ENCODE measurements at regions not wholly inside any gene's neighbourhood (a gene's known extent, or its start where the extent isn't known, plus 50 kb on each side); places are given as distances from the start of the nearest gene placed in this dataset.

DNA sequence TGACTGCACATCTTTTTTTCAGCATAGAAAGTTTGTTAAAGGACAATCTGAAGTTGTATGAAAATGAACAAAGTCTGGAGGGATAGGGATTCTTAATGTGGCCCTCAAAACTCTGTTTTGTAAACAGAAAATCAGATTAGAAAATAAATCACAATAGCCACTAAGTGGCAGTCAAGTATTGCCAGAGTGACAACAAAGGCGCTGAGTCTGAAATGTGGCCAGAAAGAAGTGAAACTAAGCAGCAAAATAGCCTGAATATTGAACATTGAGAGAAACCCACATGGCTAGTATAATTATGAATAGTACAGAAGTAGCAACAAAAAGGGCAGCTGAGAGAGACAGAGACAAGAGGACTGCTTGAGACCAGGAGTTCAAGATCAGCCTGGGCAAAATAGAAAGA, 81.1 kb upstream of the CT45A1 start:
- Histone ChIP-seq H3K27ac (ENCODE audit: low read depth, low read length) (no peak overlapping the region), H3K27me3 (ENCODE audit: insufficient read depth, low read length) (no peaks in the 10 kb centered on the region), H3K9me3 (ENCODE audit: control insufficient read depth in 1 of 2, low read length in 2 of 2) (no peaks in the 10 kb centered on the region), H3K4me1 (ENCODE audit: insufficient read depth, low read length) (no peaks in the 10 kb centered on the region), H3K4me3 (ENCODE audit: low read length in 2 of 2) (no peak overlapping the region), H3K36me3 (ENCODE audit: insufficient read depth, low read length) (no peaks in the 10 kb centered on the region)
- no peak overlapping the region for H3K27ac Mint-ChIP-seq
- CTCF ChIA-PET (ENCODE audit: partially characterized antibody): no interaction called here
- H3K36me3 Mint-ChIP-seq: no peaks in the 10 kb centered on the region
- no peaks in the 10 kb centered on the region for H3K9me3 Mint-ChIP-seq
- H3K4me1 Mint-ChIP-seq: no peaks in the 10 kb centered on the region
- no peak overlapping the region for H3K4me3 Mint-ChIP-seq
- no peak for DNase-seq
- intact Hi-C loops (cut with micrococcal nuclease): no loop called here
- H3K27me3 Mint-ChIP-seq: peaks cover 0 to 2% of the 10 kb centered on the region in 2 donors
- POLR2A ChIA-PET (ENCODE audit: partially characterized antibody): no interaction called here

DNA sequence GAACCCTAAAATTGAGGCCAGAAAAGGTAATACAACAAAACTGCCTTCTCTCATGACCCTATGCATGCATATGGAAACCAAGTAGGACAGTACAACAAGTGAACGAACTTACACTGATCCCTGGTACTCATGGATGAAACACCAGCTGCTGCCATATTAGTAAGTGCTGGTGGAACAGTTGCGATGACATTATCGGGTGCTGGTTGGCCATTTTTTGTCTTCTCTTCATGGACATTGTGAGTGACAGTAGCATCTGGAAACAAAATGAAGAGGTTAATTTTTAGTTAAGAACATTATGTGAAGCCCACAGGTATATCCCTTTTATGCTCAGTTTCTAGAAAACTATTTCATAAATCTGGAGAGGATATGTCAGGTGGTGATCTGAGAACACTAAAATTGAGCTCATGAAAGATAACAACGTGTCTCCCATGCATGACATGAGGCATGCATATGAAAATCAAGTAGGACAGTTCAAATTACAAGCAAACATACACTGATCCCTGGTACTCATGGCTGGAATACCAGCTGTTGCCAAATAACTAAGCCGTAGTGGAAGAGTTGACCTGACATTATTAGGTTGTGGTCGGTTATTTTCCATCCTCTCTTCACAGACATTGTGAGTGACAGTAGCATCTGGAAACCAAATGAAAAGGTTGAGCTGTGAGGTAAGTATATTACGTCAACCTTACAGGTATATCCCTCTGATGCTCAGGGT, 74.2 kb upstream of the CT45A1 start:
- H3K9me3 Mint-ChIP-seq: no peaks in the 10 kb centered on the region
- no peaks in the 10 kb centered on the region for H3K36me3 Mint-ChIP-seq
- no peaks in the 10 kb centered on the region for H3K36me3 ChIP-seq (ENCODE audit: insufficient read depth, low read length)
- intact Hi-C loops (cut with micrococcal nuclease): no loop called here
- H3K9me3 ChIP-seq (ENCODE audit: control insufficient read depth in 1 of 2, low read length in 2 of 2): no peaks in the 10 kb centered on the region
- no peaks in the 10 kb centered on the region for H3K4me1 Mint-ChIP-seq
- no peaks in the 10 kb centered on the region for H3K27me3 ChIP-seq (ENCODE audit: insufficient read depth, low read length)
- H3K4me3 Mint-ChIP-seq: no peak overlapping the region
- CTCF ChIA-PET (ENCODE audit: partially characterized antibody): interaction anchor here (0.9 kb wide), 1 partner anchor 9 kb away, joined by 3 read pairs; no protein-coding TSS in a partner anchor
- H3K27ac Mint-ChIP-seq: no peak overlapping the region
- POLR2A ChIA-PET (ENCODE audit: partially characterized antibody): no interaction called here
- peaks cover 0 to 5% of the 10 kb centered on the region in 2 donors for H3K27me3 Mint-ChIP-seq
- H3K4me3 ChIP-seq (ENCODE audit: low read length in 2 of 2): no peak overlapping the region
- no peaks in the 10 kb centered on the region for H3K4me1 ChIP-seq (ENCODE audit: insufficient read depth, low read length)
- H3K27ac ChIP-seq (ENCODE audit: low read depth, low read length): no peak overlapping the region
- DNase-seq: no peak

DNA sequence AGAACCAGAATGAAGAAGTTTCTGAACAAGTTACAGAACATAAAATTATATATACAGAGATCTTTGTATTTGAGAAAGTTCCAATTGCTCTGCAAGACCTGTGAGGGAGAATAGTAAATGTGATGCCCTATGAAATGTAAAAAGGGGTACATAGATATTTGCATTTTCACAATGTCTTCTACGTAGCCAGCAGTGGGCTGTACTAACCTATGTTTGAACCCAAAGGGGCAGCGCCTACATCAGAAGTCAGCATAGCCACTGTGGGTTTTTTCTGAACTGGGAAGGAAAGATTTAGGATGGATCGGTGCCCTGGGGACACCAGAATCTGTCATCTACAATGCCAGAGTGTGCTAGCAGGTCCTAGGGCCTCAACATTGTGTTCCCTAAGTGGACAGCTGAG, 69.5 kb upstream of the CT45A1 start:
- Mint-ChIP-seq H3K27me3 (peaks cover 1 to 2% of the 10 kb centered on the region in 2 donors), H3K27ac (no peak overlapping the region), H3K4me1 (no peaks in the 10 kb centered on the region), H3K9me3 (no peaks in the 10 kb centered on the region), H3K36me3 (no peaks in the 10 kb centered on the region), H3K4me3 (no peak overlapping the region)
- H3K4me3 ChIP-seq (ENCODE audit: low read length in 2 of 2): no peak overlapping the region
- no peak overlapping the region for H3K27ac ChIP-seq (ENCODE audit: low read depth, low read length)
- H3K27me3 ChIP-seq (ENCODE audit: insufficient read depth, low read length): no peaks in the 10 kb centered on the region
- ChIA-PET CTCF (ENCODE audit: partially characterized antibody) (no interaction called here), POLR2A (ENCODE audit: partially characterized antibody) (no interaction called here)
- intact Hi-C loops (cut with micrococcal nuclease): no loop called here
- H3K36me3 ChIP-seq (ENCODE audit: insufficient read depth, low read length): no peaks in the 10 kb centered on the region
- no peaks in the 10 kb centered on the region for H3K9me3 ChIP-seq (ENCODE audit: control insufficient read depth in 1 of 2, low read length in 2 of 2)
- DNase-seq: no peak
- no peaks in the 10 kb centered on the region for H3K4me1 ChIP-seq (ENCODE audit: insufficient read depth, low read length)

DNA sequence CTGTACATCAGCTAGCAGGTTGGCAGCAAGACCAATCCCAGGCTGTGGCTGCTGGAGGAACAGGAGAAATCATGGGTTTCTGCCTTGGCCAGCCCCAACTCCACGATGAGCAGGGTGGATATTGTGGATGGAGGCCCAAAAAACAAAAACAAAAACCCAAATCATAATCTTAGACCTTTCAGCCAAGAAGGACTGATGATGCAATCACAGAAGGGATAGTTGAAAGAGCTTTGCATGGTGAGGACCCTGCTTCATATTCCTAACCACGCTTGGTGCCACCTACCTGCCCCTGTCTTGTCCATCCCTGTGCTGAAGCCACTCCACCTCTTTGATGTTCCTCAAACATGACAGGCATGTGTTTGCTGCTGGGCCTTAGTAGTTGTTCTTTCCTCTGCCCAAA, 68.8 kb upstream of the CT45A1 start:
- H3K27ac ChIP-seq (ENCODE audit: low read depth, low read length): no peak overlapping the region
- Mint-ChIP-seq H3K27me3 (peaks cover 1 to 2% of the 10 kb centered on the region in 2 donors), H3K4me3 (no peak overlapping the region), H3K9me3 (no peaks in the 10 kb centered on the region), H3K4me1 (no peaks in the 10 kb centered on the region), H3K27ac (no peak overlapping the region), H3K36me3 (no peaks in the 10 kb centered on the region)
- no peak overlapping the region for H3K4me3 ChIP-seq (ENCODE audit: low read length in 2 of 2)
- H3K36me3 ChIP-seq (ENCODE audit: insufficient read depth, low read length): no peaks in the 10 kb centered on the region
- CTCF ChIA-PET (ENCODE audit: partially characterized antibody): no interaction called here
- no peaks in the 10 kb centered on the region for H3K4me1 ChIP-seq (ENCODE audit: insufficient read depth, low read length)
- no peaks in the 10 kb centered on the region for H3K27me3 ChIP-seq (ENCODE audit: insufficient read depth, low read length)
- DNase-seq: no peak
- intact Hi-C loops (cut with micrococcal nuclease): no loop called here
- POLR2A ChIA-PET (ENCODE audit: partially characterized antibody): interaction anchor here (0.5 kb wide), 1 partner anchor 471 kb away, joined by 3 read pairs; no protein-coding TSS in a partner anchor
- no peaks in the 10 kb centered on the region for H3K9me3 ChIP-seq (ENCODE audit: control insufficient read depth in 1 of 2, low read length in 2 of 2)

DNA sequence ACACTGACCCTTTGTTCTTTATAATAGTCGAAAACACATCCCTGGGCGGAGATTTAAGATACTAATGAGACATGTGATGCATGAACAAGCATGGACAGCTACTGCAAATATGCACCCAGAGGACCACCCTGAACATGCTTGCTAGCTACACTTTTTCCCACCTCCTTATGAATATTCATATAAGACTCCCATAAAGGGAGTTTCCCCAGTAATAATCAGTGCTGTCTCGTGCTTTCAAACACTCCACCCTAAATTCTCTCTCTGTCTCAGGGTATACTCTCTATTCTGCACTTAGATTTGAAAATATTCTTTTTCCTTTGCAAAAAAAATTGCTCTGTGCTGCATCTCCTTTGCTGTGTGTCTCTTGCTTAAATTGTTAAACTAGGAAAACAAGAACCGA, 64.4 kb upstream of the CT45A1 start:
- POLR2A ChIA-PET (ENCODE audit: partially characterized antibody): no interaction called here
- no peaks in the 10 kb centered on the region for H3K36me3 ChIP-seq (ENCODE audit: insufficient read depth, low read length)
- Mint-ChIP-seq H3K27ac (no peak overlapping the region), H3K36me3 (no peaks in the 10 kb centered on the region), H3K4me1 (peaks cover 0 to 2% (median 0%) of the 10 kb centered on the region in 4 donors), H3K27me3 (peaks cover 0 to 1% of the 10 kb centered on the region in 2 donors), H3K9me3 (no peaks in the 10 kb centered on the region), H3K4me3 (no peak overlapping the region)
- no peak for DNase-seq
- H3K4me3 ChIP-seq (ENCODE audit: low read length in 2 of 2): no peak overlapping the region
- no peaks in the 10 kb centered on the region for H3K27me3 ChIP-seq (ENCODE audit: insufficient read depth, low read length)
- H3K9me3 ChIP-seq (ENCODE audit: control insufficient read depth in 1 of 2, low read length in 2 of 2): no peaks in the 10 kb centered on the region
- intact Hi-C loops (cut with micrococcal nuclease): no loop called here
- CTCF ChIA-PET (ENCODE audit: partially characterized antibody): no interaction called here
- no peaks in the 10 kb centered on the region for H3K4me1 ChIP-seq (ENCODE audit: insufficient read depth, low read length)
- H3K27ac ChIP-seq (ENCODE audit: low read depth, low read length): no peak overlapping the region

DNA sequence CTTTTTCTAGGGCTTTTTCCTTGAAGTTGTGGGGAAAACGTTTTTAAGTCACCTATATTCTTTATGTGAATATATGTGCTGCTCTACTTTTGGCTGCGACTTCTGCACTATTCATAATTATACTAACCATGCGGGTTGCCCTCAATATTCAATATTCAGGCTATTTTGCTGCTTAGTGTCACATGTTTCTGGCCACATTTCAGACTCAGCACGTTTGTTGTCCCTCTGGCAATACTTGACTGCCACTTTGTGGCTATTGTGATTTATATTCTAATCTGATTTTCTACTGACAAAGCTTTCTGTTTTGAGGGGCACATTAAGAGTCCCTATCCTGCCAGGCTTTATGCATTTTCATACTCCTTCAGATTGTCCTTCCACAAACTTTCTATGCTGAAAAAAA, 63.9 kb upstream of the CT45A1 start:
- no peaks in the 10 kb centered on the region for H3K36me3 ChIP-seq (ENCODE audit: insufficient read depth, low read length)
- H3K27ac ChIP-seq (ENCODE audit: low read depth, low read length): no peak overlapping the region
- no peaks in the 10 kb centered on the region for H3K36me3 Mint-ChIP-seq
- H3K27ac Mint-ChIP-seq: no peak overlapping the region
- intact Hi-C loops (cut with micrococcal nuclease): no loop called here
- peaks cover 0 to 2% (median 0%) of the 10 kb centered on the region in 4 donors for H3K4me1 Mint-ChIP-seq
- ChIA-PET CTCF (ENCODE audit: partially characterized antibody) (no interaction called here), POLR2A (ENCODE audit: partially characterized antibody) (no interaction called here)
- no peaks in the 10 kb centered on the region for H3K9me3 Mint-ChIP-seq
- no peak overlapping the region for H3K4me3 ChIP-seq (ENCODE audit: low read length in 2 of 2)
- no peaks in the 10 kb centered on the region for H3K4me1 ChIP-seq (ENCODE audit: insufficient read depth, low read length)
- no peak for DNase-seq
- H3K4me3 Mint-ChIP-seq: no peak overlapping the region
- H3K9me3 ChIP-seq (ENCODE audit: control insufficient read depth in 1 of 2, low read length in 2 of 2): no peaks in the 10 kb centered on the region
- no peaks in the 10 kb centered on the region for H3K27me3 ChIP-seq (ENCODE audit: insufficient read depth, low read length)
- H3K27me3 Mint-ChIP-seq: peaks cover 0 to 1% of the 10 kb centered on the region in 2 donors

DNA sequence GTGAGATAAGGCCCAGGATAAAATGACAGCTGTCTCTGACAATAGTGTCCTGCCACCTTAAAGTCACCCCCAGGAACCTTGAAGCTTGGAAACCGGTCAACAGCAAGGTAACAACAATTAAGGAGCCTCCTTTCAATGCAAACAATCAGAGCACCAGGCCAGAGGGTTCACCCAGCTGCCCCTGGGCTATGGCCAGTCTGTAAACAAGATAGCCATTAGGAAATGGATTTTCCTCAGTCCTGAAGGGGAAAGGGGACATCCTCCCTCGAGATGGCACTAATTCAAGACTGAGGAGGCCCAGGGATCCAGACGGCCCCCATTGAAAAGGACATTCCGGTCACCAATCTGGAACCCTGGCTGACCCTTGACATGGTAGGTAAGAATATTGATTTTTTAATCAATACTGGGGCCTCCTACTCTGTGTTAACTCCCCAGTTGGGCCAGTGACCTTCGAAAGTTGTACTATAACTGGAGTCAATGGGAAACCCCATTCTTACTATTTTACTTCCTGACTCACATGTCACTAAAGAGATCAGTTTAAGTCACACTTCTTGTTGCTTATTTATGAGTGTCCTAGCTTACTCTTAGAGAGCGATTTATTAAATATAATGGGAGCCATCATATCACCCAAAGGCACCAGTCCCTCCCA, 61.7 kb upstream of the CT45A1 start:
- Mint-ChIP-seq H3K4me1 (peaks cover 0 to 2% (median 0%) of the 10 kb centered on the region in 4 donors), H3K27me3 (no peaks in the 10 kb centered on the region), H3K27ac (no peak overlapping the region), H3K4me3 (no peak overlapping the region), H3K36me3 (no peaks in the 10 kb centered on the region), H3K9me3 (no peaks in the 10 kb centered on the region)
- no peak overlapping the region for H3K27ac ChIP-seq (ENCODE audit: low read depth, low read length)
- intact Hi-C loops (cut with micrococcal nuclease): no loop called here
- H3K27me3 ChIP-seq (ENCODE audit: insufficient read depth, low read length): no peaks in the 10 kb centered on the region
- H3K36me3 ChIP-seq (ENCODE audit: insufficient read depth, low read length): no peaks in the 10 kb centered on the region
- ChIA-PET POLR2A (ENCODE audit: partially characterized antibody) (no interaction called here), CTCF (ENCODE audit: partially characterized antibody) (no interaction called here)
- no peak overlapping the region for H3K4me3 ChIP-seq (ENCODE audit: low read length in 2 of 2)
- no peak for DNase-seq
- H3K4me1 ChIP-seq (ENCODE audit: insufficient read depth, low read length): no peaks in the 10 kb centered on the region
- H3K9me3 ChIP-seq (ENCODE audit: control insufficient read depth in 1 of 2, low read length in 2 of 2): no peaks in the 10 kb centered on the region
